Neural progenitor cell (in vitro differentiated cells): ENCODE measurements at regions not wholly inside any gene's neighbourhood (a gene's known extent, or its start where the extent isn't known, plus 50 kb on each side); places are given as distances from the start of the nearest gene placed in this dataset.

ENCODE experiments used
- CTCF ChIP-seq: fragments of 200-600 bp; sonication (generic); IDR thresholded peaks from 2 replicates; pipeline ENCODE4 v1.5.1; 2017; ENCODE audit warnings: antibody characterized with exemption, mild to moderate bottlenecking
- EZH2 ChIP-seq: fragments of 200-600 bp; sonication (generic); IDR thresholded peaks from 2 replicates; pipeline ENCODE4 v1.6.1; 2017; ENCODE audit warnings: antibody characterized with exemption, mild to moderate bottlenecking, moderate library complexity

DNA sequence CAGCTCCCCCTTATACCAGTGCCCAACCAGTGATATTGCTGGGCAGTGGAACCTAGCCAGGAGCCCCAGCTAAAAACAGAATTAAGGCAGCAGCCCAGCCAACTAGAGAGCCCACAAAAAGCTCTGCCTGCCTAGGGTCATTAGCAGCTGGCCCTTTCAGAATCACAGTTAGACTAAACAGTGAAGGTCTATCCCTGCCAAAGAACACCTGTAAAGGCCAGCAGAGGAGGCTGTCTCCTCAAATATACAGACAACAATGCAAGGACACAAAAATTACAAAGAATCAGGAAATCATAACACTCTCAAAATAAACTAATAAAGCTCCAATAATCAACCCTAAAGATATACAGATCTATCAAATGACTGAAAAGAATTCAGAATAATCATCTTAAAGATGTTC is 77.8 kb upstream of the HTR1E start:
- TF ChIP-seq CTCF = peak; percentile 38
- no peak for TF ChIP-seq EZH2
